ENCODE measurements at regions not wholly inside any gene's neighbourhood (a gene's known extent, or its start where the extent isn't known, plus 50 kb on each side); places are given as distances from the start of the nearest gene placed in this dataset.
"Not testable (repeated sequence)": the region's sequence is repeated elsewhere in the genome, so short reads cannot be mapped to it uniquely, and the experiment has no call there.

DNA sequence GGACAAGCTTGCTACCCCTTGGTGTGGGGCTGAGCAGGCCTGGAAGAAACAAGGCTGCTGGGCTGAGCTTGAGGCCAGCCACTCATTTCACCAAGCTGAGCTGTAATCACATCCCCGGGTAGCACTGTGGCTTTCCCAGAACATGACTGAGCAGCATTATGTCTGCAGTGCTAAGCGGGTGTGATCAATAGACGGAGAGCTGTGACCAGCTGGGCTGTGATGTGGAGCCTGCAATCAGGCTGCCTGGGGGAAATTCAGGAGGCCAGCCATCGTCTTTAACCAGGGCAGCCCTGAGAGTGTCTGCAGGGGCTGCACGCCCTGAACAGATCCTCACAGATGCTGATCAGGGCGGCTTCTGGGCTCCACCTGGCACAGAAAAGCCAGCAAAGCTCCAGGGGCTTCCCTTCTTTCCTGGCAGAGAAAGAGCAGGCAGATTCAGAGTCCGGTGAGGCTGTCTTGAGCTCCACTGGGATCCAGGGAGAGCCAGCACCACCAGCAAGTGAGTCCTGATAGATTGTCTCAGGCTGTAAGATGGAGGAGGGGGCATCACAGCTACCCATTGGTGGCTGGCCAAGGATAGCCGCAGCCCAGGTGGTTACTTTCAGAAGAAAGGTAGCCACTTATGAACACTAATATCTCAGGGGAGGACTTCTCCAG, 165.9 kb downstream of the NRN1 start:
- H3K9me3 ChIP-seq (ENCODE audit: insufficient read depth, low read length) = no peaks in the 10 kb centered on the region
- H3K27ac ChIP-seq (ENCODE audit: low read length) = no peak overlapping the region
- H3K79me2 ChIP-seq (ENCODE audit: low read length) = no peaks in the 10 kb centered on the region
- no peak overlapping the region for H2AFZ ChIP-seq (ENCODE audit: low read depth, low read length)
- no peaks in the 10 kb centered on the region for H3K4me1 ChIP-seq (ENCODE audit: low read length)
- H3K4me2 ChIP-seq (ENCODE audit: low read length) = no peak overlapping the region
- no peaks in the 10 kb centered on the region for H3K36me3 ChIP-seq (replicated peaks; ENCODE audit: low read depth, low read length)
- TF ChIP-seq EZH2phosphoT487 (IDR thresholded peaks at IDR 0.05; ENCODE audit: low read depth) = no peak
- TF ChIP-seq, protein P1, sequence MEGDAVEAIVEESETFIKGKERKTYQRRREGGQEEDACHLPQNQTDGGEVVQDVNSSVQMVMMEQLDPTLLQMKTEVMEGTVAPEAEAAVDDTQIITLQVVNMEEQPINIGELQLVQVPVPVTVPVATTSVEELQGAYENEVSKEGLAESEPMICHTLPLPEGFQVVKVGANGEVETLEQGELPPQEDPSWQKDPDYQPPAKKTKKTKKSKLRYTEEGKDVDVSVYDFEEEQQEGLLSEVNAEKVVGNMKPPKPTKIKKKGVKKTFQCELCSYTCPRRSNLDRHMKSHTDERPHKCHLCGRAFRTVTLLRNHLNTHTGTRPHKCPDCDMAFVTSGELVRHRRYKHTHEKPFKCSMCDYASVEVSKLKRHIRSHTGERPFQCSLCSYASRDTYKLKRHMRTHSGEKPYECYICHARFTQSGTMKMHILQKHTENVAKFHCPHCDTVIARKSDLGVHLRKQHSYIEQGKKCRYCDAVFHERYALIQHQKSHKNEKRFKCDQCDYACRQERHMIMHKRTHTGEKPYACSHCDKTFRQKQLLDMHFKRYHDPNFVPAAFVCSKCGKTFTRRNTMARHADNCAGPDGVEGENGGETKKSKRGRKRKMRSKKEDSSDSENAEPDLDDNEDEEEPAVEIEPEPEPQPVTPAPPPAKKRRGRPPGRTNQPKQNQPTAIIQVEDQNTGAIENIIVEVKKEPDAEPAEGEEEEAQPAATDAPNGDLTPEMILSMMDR (IDR thresholded peaks at IDR 0.05; ENCODE audit: low read depth, low read length) = no peak
- H3K9ac ChIP-seq (ENCODE audit: low read length) = no peak overlapping the region
- H4K20me1 ChIP-seq (ENCODE audit: insufficient read depth, low read length) = no peaks in the 10 kb centered on the region
- no peak overlapping the region for H3K4me3 ChIP-seq (ENCODE audit: low read length)
- H3K27me3 ChIP-seq (ENCODE audit: low read depth, low read length) = peaks cover 15% of the 10 kb centered on the region

DNA sequence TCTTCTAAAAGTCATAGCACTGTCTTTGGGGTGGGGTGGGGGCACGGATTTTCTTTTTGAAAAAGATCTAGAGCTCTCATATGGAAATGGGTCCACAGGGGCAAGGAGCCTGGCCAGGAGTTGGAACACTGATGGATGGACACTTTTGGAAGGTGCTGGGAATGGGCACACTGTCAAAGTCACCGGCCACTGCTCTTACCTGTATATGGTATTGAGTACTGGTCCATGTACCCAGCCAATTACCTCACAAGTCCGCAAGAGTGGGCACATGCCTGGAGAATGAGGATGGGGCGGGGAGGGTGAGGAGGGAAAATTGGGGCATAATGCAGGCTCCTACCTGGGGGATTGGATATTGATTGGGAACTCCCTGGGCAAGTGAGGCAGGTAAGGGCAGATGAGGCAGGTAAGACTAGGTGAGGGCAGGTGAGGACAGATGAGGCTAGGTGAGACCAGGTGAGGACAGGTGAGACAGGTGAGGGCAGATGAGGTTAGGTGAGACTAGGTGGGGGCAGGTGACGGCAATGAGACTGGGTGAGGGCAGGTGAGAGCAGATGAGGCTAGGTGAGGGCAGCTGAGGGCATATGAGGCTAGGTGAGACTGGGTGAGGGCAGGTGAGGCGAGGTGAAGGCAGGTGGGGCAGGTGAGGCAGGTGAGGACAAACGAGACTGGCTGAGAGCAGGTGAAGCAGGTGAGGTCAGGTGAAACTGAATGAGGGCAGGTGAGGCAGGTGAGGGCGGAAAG, 167.9 kb downstream of the NRN1 start:
- no peaks in the 10 kb centered on the region for H3K4me1 ChIP-seq (ENCODE audit: low read length)
- no peak overlapping the region for H2AFZ ChIP-seq (ENCODE audit: low read depth, low read length)
- H3K9ac ChIP-seq (ENCODE audit: low read length) = no peak overlapping the region
- H3K36me3 ChIP-seq (replicated peaks; ENCODE audit: low read depth, low read length) = no peaks in the 10 kb centered on the region
- no peaks in the 10 kb centered on the region for H4K20me1 ChIP-seq (ENCODE audit: insufficient read depth, low read length)
- no peaks in the 10 kb centered on the region for H3K79me2 ChIP-seq (ENCODE audit: low read length)
- H3K9me3 ChIP-seq (ENCODE audit: insufficient read depth, low read length) = no peaks in the 10 kb centered on the region
- H3K27ac ChIP-seq (ENCODE audit: low read length) = no peak overlapping the region
- TF ChIP-seq EZH2phosphoT487 (IDR thresholded peaks at IDR 0.05; ENCODE audit: low read depth) = no peak
- TF ChIP-seq, protein P1 (IDR thresholded peaks at IDR 0.05; ENCODE audit: low read depth, low read length) = no peak
- H3K27me3 ChIP-seq (ENCODE audit: low read depth, low read length) = 0 out of 2 replicates have a peak, but pooled peaks cover 4% of the 10 kb centered on the region
- H3K4me3 ChIP-seq (ENCODE audit: low read length) = no peak overlapping the region
- H3K4me2 ChIP-seq (ENCODE audit: low read length) = no peak overlapping the region

DNA sequence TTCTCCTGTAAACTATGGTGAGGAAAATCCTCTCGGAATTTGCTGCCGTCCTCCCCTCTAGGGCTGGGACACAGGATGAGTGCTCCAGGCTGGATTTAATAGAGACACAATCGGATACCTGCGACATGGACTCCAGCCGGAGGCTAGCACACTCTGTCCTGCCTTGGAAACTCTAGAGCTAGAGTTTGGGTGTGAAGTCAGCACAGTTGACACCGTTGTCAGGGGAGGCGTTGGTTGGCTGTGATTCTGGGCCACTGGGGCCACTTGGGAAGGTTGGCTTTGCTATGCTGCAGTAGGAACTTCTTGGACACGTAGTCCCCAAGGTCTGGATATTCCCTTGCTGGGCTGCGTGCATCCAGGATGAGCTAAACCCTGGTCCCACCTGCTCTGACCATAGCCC, 169.4 kb downstream of the NRN1 start:
- H2AFZ ChIP-seq (ENCODE audit: low read depth, low read length) = no peak overlapping the region
- TF ChIP-seq, protein P1 (IDR thresholded peaks at IDR 0.05; ENCODE audit: low read depth, low read length) = no peak
- TF ChIP-seq EZH2phosphoT487 (IDR thresholded peaks at IDR 0.05; ENCODE audit: low read depth) = no peak
- H3K36me3 ChIP-seq (replicated peaks; ENCODE audit: low read depth, low read length) = no peaks in the 10 kb centered on the region
- H4K20me1 ChIP-seq (ENCODE audit: insufficient read depth, low read length) = no peaks in the 10 kb centered on the region
- H3K4me1 ChIP-seq (ENCODE audit: low read length) = no peaks in the 10 kb centered on the region
- H3K27ac ChIP-seq (ENCODE audit: low read length) = no peak overlapping the region
- H3K9me3 ChIP-seq (ENCODE audit: insufficient read depth, low read length) = no peaks in the 10 kb centered on the region
- H3K79me2 ChIP-seq (ENCODE audit: low read length) = no peaks in the 10 kb centered on the region
- no peaks in the 10 kb centered on the region for H3K27me3 ChIP-seq (ENCODE audit: low read depth, low read length)
- no peak overlapping the region for H3K9ac ChIP-seq (ENCODE audit: low read length)
- no peak overlapping the region for H3K4me2 ChIP-seq (ENCODE audit: low read length)
- H3K4me3 ChIP-seq (ENCODE audit: low read length) = no peak overlapping the region

DNA sequence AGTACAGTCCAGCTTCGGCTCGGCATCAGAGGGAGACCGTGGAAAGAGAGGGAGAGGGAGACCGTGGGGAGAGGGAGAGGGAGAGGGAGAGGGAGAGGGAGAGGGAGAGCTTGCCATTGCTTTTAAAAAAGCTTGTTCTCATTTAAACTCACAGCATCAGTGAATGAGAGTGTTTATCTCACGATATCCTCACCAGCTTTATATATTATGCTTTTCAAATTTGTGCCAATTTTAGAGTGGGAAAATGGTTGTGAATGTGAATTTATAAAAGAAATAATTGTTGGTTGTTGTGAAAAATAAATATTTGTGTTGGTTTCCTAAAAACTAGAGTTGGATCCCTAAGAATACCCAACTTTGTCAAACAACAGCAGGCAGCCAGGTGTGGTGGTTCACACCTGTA, 170.1 kb downstream of the NRN1 start:
- H3K9me3 ChIP-seq (ENCODE audit: insufficient read depth, low read length); H2AFZ ChIP-seq (ENCODE audit: low read depth, low read length); H3K27ac ChIP-seq (ENCODE audit: low read length); H4K20me1 ChIP-seq (ENCODE audit: insufficient read depth, low read length); H3K36me3 ChIP-seq (replicated peaks; ENCODE audit: low read depth, low read length); H3K9ac ChIP-seq (ENCODE audit: low read length); H3K4me1 ChIP-seq (ENCODE audit: low read length); H3K4me2 ChIP-seq (ENCODE audit: low read length); H3K27me3 ChIP-seq (ENCODE audit: low read depth, low read length); H3K79me2 ChIP-seq (ENCODE audit: low read length); H3K4me3 ChIP-seq (ENCODE audit: low read length): not testable (repeated sequence)

Measured in OCI-LY3 (cell line).